ENCODE measurements at regions not wholly inside any gene's neighbourhood (a gene's known extent, or its start where the extent isn't known, plus 50 kb on each side); places are given as distances from the start of the nearest gene placed in this dataset.

DNA sequence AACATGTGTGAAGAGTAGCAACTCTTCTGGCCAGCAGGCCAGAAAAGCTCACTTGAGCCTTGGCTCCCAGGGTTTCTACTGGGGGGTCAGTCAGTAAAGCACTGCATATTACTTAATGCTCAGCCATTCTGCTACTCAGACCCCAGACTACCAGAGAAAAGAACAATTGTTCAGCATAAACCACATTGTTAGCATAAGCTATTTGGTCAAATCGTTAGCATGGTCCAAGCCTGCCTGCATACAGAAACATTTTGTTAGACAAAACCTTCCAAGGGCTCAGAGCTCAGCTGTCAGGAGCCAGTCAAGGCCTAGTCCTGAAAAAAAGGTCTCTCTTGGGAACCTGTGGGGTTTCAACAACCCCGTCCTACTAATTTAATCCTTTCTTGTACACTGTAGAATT, 449.3 kb downstream of the PRR16 start:
- Histone ChIP-seq H3K18ac (ENCODE audit: low read depth, low read length) (no peak overlapping the region), H4K20me1 (ENCODE audit: insufficient read depth, low read length) (no peaks in the 10 kb centered on the region), H3K9me1 (ENCODE audit: insufficient read depth, low read length) (no peaks in the 10 kb centered on the region), H3K9ac (ENCODE audit: low read depth, low read length) (no peak overlapping the region), H4K8ac (ENCODE audit: low read depth in 2 of 2, low read length in 2 of 2) (no peak overlapping the region), H3K36me3 (ENCODE audit: control insufficient read depth, insufficient read depth, low read length) (no peaks in the 10 kb centered on the region), H3K4ac (ENCODE audit: low read depth, low read length) (no peak overlapping the region), H2BK15ac (ENCODE audit: low read depth, low read length) (no peak overlapping the region), H3K4me1 (ENCODE audit: control insufficient read depth, insufficient read depth, low read length) (no peaks in the 10 kb centered on the region), H2BK20ac (ENCODE audit: low read depth, low read length) (no peak overlapping the region), H3K27ac (ENCODE audit: insufficient read depth, low read length) (no peak overlapping the region), H2AK5ac (ENCODE audit: low read depth, low read length) (no peak overlapping the region), H3K56ac (ENCODE audit: extremely low read depth, insufficient read depth, low read length) (no peak overlapping the region), H3K4me3 (ENCODE audit: insufficient read depth, low read depth, low read length) (no peak overlapping the region), H3K23ac (ENCODE audit: low read depth, low read length) (no peak overlapping the region), H3K9me3 (ENCODE audit: control insufficient read depth, insufficient read depth, low read length) (no peaks in the 10 kb centered on the region), H2AFZ (replicated peaks; ENCODE audit: low read length, poor library complexity) (no peak overlapping the region), H3K14ac (replicated peaks; ENCODE audit: low read depth, low read length) (no peak overlapping the region), H4K5ac (ENCODE audit: low read depth, low read length) (no peak overlapping the region), H4K91ac (ENCODE audit: insufficient read depth, low read depth, low read length) (no peak overlapping the region), H3K27me3 (ENCODE audit: control insufficient read depth, insufficient read depth, low read length) (no peaks in the 10 kb centered on the region), H2BK120ac (ENCODE audit: low read depth, low read length) (no peak overlapping the region), H2AK9ac (replicated peaks; ENCODE audit: low read depth, low read length, poor library complexity) (no peak overlapping the region), H3K79me1 (ENCODE audit: low read depth in 1 of 2, low read length in 2 of 2) (no peaks in the 10 kb centered on the region), H2BK5ac (ENCODE audit: low read depth, low read length, poor library complexity, severe bottlenecking) (no peak overlapping the region), H3K4me2 (ENCODE audit: low read depth, low read length) (no peak overlapping the region)
- ATAC-seq (ENCODE audit: low read depth) (no peak), DNase-seq (no peak)
- dilution Hi-C loops (cut with HindIII; ENCODE audit: low sequenced_read_pairs, unreplicated experiment): no loop called here
- intact Hi-C loops (cut with micrococcal nuclease): no loop called here
- ChIA-PET CTCF (no interaction called here), POLR2A (ENCODE audit: unreplicated experiment) (no interaction called here)
- TF ChIP-seq RFX5 (IDR thresholded peaks at IDR 0.05; ENCODE audit: low read depth, low read length) (no peak), RAD21 (IDR thresholded peaks at IDR 0.05; ENCODE audit: low read length) (no peak), RCOR1 (IDR thresholded peaks at IDR 0.05; ENCODE audit: insufficient replicate concordance, low read length) (no peak), NFE2L2 (IDR thresholded peaks at IDR 0.05; ENCODE audit: low read depth, low read length) (no peak), MXI1 (IDR thresholded peaks at IDR 0.05; ENCODE audit: borderline replicate concordance, low read depth, low read length) (no peak), CEBPB (IDR thresholded peaks at IDR 0.05; ENCODE audit: low read depth, low read length) (no peak)
- TF ChIP-seq, protein P1, sequence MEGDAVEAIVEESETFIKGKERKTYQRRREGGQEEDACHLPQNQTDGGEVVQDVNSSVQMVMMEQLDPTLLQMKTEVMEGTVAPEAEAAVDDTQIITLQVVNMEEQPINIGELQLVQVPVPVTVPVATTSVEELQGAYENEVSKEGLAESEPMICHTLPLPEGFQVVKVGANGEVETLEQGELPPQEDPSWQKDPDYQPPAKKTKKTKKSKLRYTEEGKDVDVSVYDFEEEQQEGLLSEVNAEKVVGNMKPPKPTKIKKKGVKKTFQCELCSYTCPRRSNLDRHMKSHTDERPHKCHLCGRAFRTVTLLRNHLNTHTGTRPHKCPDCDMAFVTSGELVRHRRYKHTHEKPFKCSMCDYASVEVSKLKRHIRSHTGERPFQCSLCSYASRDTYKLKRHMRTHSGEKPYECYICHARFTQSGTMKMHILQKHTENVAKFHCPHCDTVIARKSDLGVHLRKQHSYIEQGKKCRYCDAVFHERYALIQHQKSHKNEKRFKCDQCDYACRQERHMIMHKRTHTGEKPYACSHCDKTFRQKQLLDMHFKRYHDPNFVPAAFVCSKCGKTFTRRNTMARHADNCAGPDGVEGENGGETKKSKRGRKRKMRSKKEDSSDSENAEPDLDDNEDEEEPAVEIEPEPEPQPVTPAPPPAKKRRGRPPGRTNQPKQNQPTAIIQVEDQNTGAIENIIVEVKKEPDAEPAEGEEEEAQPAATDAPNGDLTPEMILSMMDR (conservative IDR thresholded peaks at IDR 0.05; ENCODE audit: low read depth, low read length): no peak
- no CpG with 5 or more reads among the region's 2 CpGs for WGBS, 2 experiments (ENCODE audit: extremely low coverage in 2 of 2, insufficient read length in 1 of 2)
- BruUV-seq (replicated peaks): no TSS peak
- in situ Hi-C loops (cut with MboI; ENCODE audit: low sequenced_read_pairs): no loop called here

Measured in IMR-90 (cell line).